K562 (cell line): ENCODE measurements at regions not wholly inside any gene's neighbourhood (a gene's known extent, or its start where the extent isn't known, plus 50 kb on each side); places are given as distances from the start of the nearest gene placed in this dataset.

Experiments used
- ATAC-seq: fragments of 200-7000 bp; cut with Tn5 transposase; 3 replicates; pipeline ENCODE4 v1.9.1; 2020; ENCODE audit warnings: moderate library complexity
- BruUV-seq: library from RNA; stranded (reverse); fragments of 400-500 nt; replicated peaks from 2 replicates; lab custom pipeline; 2021; lab: Mats Ljungman, UMichigan
- CTCF ChIA-PET: fragments of 300-600 bp; formaldehyde crosslinking; extraction: SDS; loops from one replicate; lab custom pipeline; 2021; ENCODE audit warnings: low intra/inter-chr PET ratio; lab: Yijun Ruan, JAX
- POLR2A ChIA-PET: fragments of 300-600, 350-650 bp; sonication (Branson Sonifier 250); formaldehyde crosslinking; extraction: SDS; loops from one replicate; lab custom pipeline; 2021; ENCODE audit warnings: antibody characterized with exemption, inconsistent platforms; lab: Yijun Ruan, JAX
- DNase-seq, 4 experiments: peaks; one replicate each; pipeline versions ENCODE4 v3.0.0 to v3.0.0-alpha.2; 2011 to 2018; ENCODE audit warnings: low spot score in 3 of 4, mixed read lengths in 3 of 4; ENCODE audit errors: extremely low read depth in 1 of 4
- FAIRE-seq: peaks from 2 replicates; lab custom pipeline; 2011; peaks lifted over from hg19 to GRCh38; lab: Jason Lieb, UNC
- H2AFZ ChIP-seq: 2 replicates; pipeline ENCODE4 v1.6.0; 2011; ENCODE audit warnings: low read depth, low read length, control low read depth, inconsistent platforms
- H3K27ac ChIP-seq: fragments of 200-600 bp; 3 replicates; pipeline ENCODE4 v1.8.0; 2011; ENCODE audit warnings: low read depth, mild to moderate bottlenecking, control low read depth, inconsistent platforms, low read length, moderate library complexity, mixed read lengths; ENCODE audit errors: extremely low read depth
- H3K27me3 ChIP-seq, 2 experiments: fragments of 300-600 bp in 1 of 2; 2 replicates in 1 of 2; 3 replicates in 1 of 2; pipeline versions ENCODE4 v1.6.0 to v1.8.0; 2011; ENCODE audit warnings: inconsistent platforms in 2 of 2, low read length in 2 of 2, mild to moderate bottlenecking in 1 of 2, mixed read lengths in 1 of 2, moderate library complexity in 1 of 2; ENCODE audit not compliant: control insufficient read depth in 2 of 2, insufficient read depth in 2 of 2
- H3K36me3 ChIP-seq: fragments of 300-600 bp; 3 replicates; pipeline ENCODE4 v1.8.0; 2011; ENCODE audit warnings: mild to moderate bottlenecking, low read length, inconsistent platforms; ENCODE audit not compliant: control insufficient read depth, insufficient read depth
- H3K4me1 ChIP-seq, 2 experiments: fragments of 200-600 bp in 1 of 2; replicated peaks in 1 of 2; 2 replicates in 1 of 2; 3 replicates in 1 of 2; pipeline versions ENCODE4 v1.5.1 to v1.8.0; 2011; ENCODE audit warnings: inconsistent platforms in 2 of 2, low read length in 2 of 2, mild to moderate bottlenecking in 1 of 2, mixed read lengths in 1 of 2, moderate library complexity in 1 of 2; ENCODE audit not compliant: control insufficient read depth in 2 of 2, insufficient read depth in 2 of 2
- H3K4me2 ChIP-seq: 2 replicates; pipeline ENCODE4 v1.6.1; 2011; ENCODE audit warnings: low read length, control low read depth, inconsistent platforms, mixed read lengths; ENCODE audit not compliant: insufficient read depth
- H3K4me3 ChIP-seq: fragments of 200-600 bp; sonication (generic), shearing (Covaris generic); 2 replicates; pipeline ENCODE4 v1.5.1; 2016; ENCODE audit warnings: control low read depth, inconsistent platforms
- H3K79me2 ChIP-seq: fragments of 200-600 bp; 3 replicates; pipeline ENCODE4 v1.8.0; 2011; ENCODE audit warnings: low read length, inconsistent platforms; ENCODE audit not compliant: control insufficient read depth, insufficient read depth
- H3K9ac ChIP-seq, 2 experiments: 2 replicates each; pipeline versions ENCODE4 v1.6.0 to v1.6.1; 2011; ENCODE audit warnings: low read depth in 2 of 2, low read length in 2 of 2, control low read depth in 1 of 2, inconsistent platforms in 1 of 2, mild to moderate bottlenecking in 1 of 2, mixed read lengths in 1 of 2; ENCODE audit not compliant: insufficient read depth in 1 of 2
- H3K9me1 ChIP-seq: one replicate; pipeline ENCODE4 v1.6.0; 2011; ENCODE audit warnings: inconsistent platforms, mild to moderate bottlenecking, low read length, moderate library complexity; ENCODE audit not compliant: control insufficient read depth, insufficient read depth
- H3K9me3 ChIP-seq: replicated peaks from 2 replicates; pipeline ENCODE4 v1.5.1; 2011; ENCODE audit warnings: low read depth, low read length, inconsistent platforms; ENCODE audit not compliant: control insufficient read depth, insufficient read depth
- H4K20me1 ChIP-seq: replicated peaks from 2 replicates; pipeline ENCODE4 v1.6.1; 2011; ENCODE audit warnings: low read length, inconsistent platforms, mixed read lengths; ENCODE audit not compliant: control insufficient read depth, insufficient read depth
- CBFA2T3 ChIP-seq: fragments of 450-650 bp; IDR thresholded peaks from 2 replicates; pipeline ENCODE4 v1.6.1; 2017
- DPF2 ChIP-seq: fragments of 450-650 bp; IDR thresholded peaks from 2 replicates; pipeline ENCODE4 v1.6.1; 2016
- ERF ChIP-seq: fragments of 450-650 bp; formaldehyde crosslinking; IDR thresholded peaks from 2 replicates; pipeline ENCODE4 v1.4.0; 2020; ENCODE audit warnings: mild to moderate bottlenecking, mixed read lengths
- FOS ChIP-seq: IDR thresholded peaks from 3 replicates; pipeline ENCODE4 v1.6.1; 2011; ENCODE audit not compliant: insufficient read length; ENCODE audit errors: extremely low read depth
- GABPB2 ChIP-seq: fragments of 250-450 bp; sonication (Bioruptor Pico); conservative IDR thresholded peaks from 2 replicates; pipeline ENCODE4 v1.5.1; 2021; ENCODE audit warnings: mild to moderate bottlenecking
- GTF2F1 ChIP-seq: IDR thresholded peaks from 2 replicates; pipeline ENCODE4 v1.6.1; 2011; ENCODE audit warnings: low read depth, low read length, improper control_type of control experiment
- HNRNPUL1 ChIP-seq: fragments of 200-400 bp; formaldehyde crosslinking; IDR thresholded peaks from 2 replicates; pipeline ENCODE4 v1.6.1; 2017; ENCODE audit warnings: low read length
- HOXB6 ChIP-seq: fragments of 250-450 bp; sonication (Bioruptor Pico); IDR thresholded peaks from 2 replicates; pipeline ENCODE4 v1.5.1; 2022; ENCODE audit warnings: mild to moderate bottlenecking, borderline replicate concordance
- KAT7 ChIP-seq: sonication (generic); formaldehyde crosslinking; IDR thresholded peaks from 2 replicates; pipeline ENCODE4 v1.8.0; 2022; ENCODE audit warnings: missing genetic modification reagents, mild to moderate bottlenecking, borderline replicate concordance
- NFIX ChIP-seq: fragments of 250-450 bp; sonication (Bioruptor Pico); IDR thresholded peaks from 2 replicates; pipeline ENCODE4 v1.4.0; 2020; ENCODE audit warnings: low read depth, mild to moderate bottlenecking, moderate library complexity
- PHTF2 ChIP-seq: fragments of 250-450 bp; sonication (Bioruptor Pico); IDR thresholded peaks from 2 replicates; pipeline ENCODE4 v1.5.0; 2021; ENCODE audit warnings: mild to moderate bottlenecking
- POLR2B ChIP-seq: fragments of 450-650 bp; IDR thresholded peaks from 2 replicates; pipeline ENCODE4 v1.6.1; 2018; ENCODE audit warnings: low read depth; ENCODE audit not compliant: partially characterized antibody
- POLR2H ChIP-seq: IDR thresholded peaks from 2 replicates; pipeline ENCODE4 v1.6.1; 2016; ENCODE audit warnings: missing genetic modification characterization, low read depth, mild to moderate bottlenecking, control low read depth, missing compliant biosample characterization, moderate library complexity
- PRMT5 ChIP-seq: sonication (generic); formaldehyde crosslinking; IDR thresholded peaks from 2 replicates; pipeline ENCODE4 v1.5.0; 2020; ENCODE audit warnings: missing genetic modification reagents
- RBM14 ChIP-seq: fragments of 200-400 bp; formaldehyde crosslinking; IDR thresholded peaks from 2 replicates; pipeline ENCODE4 v1.6.1; 2018; ENCODE audit warnings: low read depth, mild to moderate bottlenecking, low read length, moderate library complexity, borderline replicate concordance; ENCODE audit not compliant: insufficient read depth
- SAFB ChIP-seq: fragments of 200-400 bp; formaldehyde crosslinking; IDR thresholded peaks from 2 replicates; pipeline ENCODE4 v1.6.1; 2017; ENCODE audit warnings: low read depth, low read length, borderline replicate concordance
- SLC30A9 ChIP-seq: fragments of 250-450 bp; sonication (Bioruptor Pico); IDR thresholded peaks from 2 replicates; pipeline ENCODE4 v1.8.0; 2022; ENCODE audit warnings: mild to moderate bottlenecking, moderate library complexity
- STAG1 ChIP-seq: sonication (generic); formaldehyde crosslinking; IDR thresholded peaks from 2 replicates; pipeline ENCODE4 v1.5.0; 2020; ENCODE audit warnings: missing genetic modification reagents, borderline replicate concordance
- ZFP36 ChIP-seq: fragments of 150-350 bp; IDR thresholded peaks from 2 replicates; pipeline ENCODE4 v1.6.1; 2018; ENCODE audit warnings: low read length, low read depth; ENCODE audit not compliant: partially characterized antibody
- WGBS: fragments of 100-300 bp; shearing (Covaris generic); methylation state at CpG from one replicate; pipeline ENCODE4 v1.1.6; 2016; ENCODE audit warnings: low coverage, mixed read lengths; ENCODE audit not compliant: insufficient coverage; ENCODE audit errors: missing lambda C conversion rate; 5-methylcytosine and 5-hydroxymethylcytosine counted together
- in situ Hi-C: fragments of 300-500 bp; cut with MboI; formaldehyde crosslinking; loops from 4 replicates; pipeline ENCODE4 v1.15.0; 2018; ENCODE audit warnings: inconsistent platforms, mixed read lengths
- intact Hi-C: fragments of 100-400 bp; cut with micrococcal nuclease; formaldehyde crosslinking; loops from 2 replicates; pipeline ENCODE4 v1.14.2; 2022
- TF ChIP-seq, protein P1 (sequence below): fragments of 250-450 bp; sonication (Bioruptor Pico); IDR thresholded peaks from 2 replicates; pipeline ENCODE4 v1.8.0; 2021; ENCODE audit warnings: moderate library complexity, mild to moderate bottlenecking, inconsistent platforms
- TF ChIP-seq, protein P2 (sequence below): fragments of 250-450 bp; sonication (Bioruptor Pico); IDR thresholded peaks from 2 replicates; pipeline ENCODE4 v1.8.0; 2022; ENCODE audit warnings: moderate library complexity, mild to moderate bottlenecking, inconsistent platforms

- TF ChIP-seq POLR2H (tag) (no peak), CBFA2T3 (no peak), STAG1 (CRISPR knock-in tag) (no peak)
Measured at GRCh38 chrX:81542255-81542654, 340.4 kb downstream of the SH3BGRL start (continued).

GRCh38 chrX:81556880-81557279, 355.0 kb downstream of the SH3BGRL start:
- H3K9me1 ChIP-seq: no peaks in the 10 kb centered on the region
- H3K36me3 ChIP-seq: no peaks in the 10 kb centered on the region
- BruUV-seq: no TSS peak
- H3K79me2 ChIP-seq: no peaks in the 10 kb centered on the region
- no peak overlapping the region for H2AFZ ChIP-seq
- intact Hi-C loops: no loop called here
- H3K27ac ChIP-seq: no peak overlapping the region
- H3K9ac ChIP-seq: no peak overlapping the region
- H3K4me1 ChIP-seq: no peaks in the 10 kb centered on the region
- H4K20me1 ChIP-seq: no peaks in the 10 kb centered on the region
- no peak overlapping the region for H3K4me3 ChIP-seq
- CTCF ChIA-PET: no interaction called here
- FAIRE-seq: no peak
- no peaks in the 10 kb centered on the region; the same call in 1 of the 2 replicates for H3K9me3 ChIP-seq
- TF ChIP-seq, protein P1, sequence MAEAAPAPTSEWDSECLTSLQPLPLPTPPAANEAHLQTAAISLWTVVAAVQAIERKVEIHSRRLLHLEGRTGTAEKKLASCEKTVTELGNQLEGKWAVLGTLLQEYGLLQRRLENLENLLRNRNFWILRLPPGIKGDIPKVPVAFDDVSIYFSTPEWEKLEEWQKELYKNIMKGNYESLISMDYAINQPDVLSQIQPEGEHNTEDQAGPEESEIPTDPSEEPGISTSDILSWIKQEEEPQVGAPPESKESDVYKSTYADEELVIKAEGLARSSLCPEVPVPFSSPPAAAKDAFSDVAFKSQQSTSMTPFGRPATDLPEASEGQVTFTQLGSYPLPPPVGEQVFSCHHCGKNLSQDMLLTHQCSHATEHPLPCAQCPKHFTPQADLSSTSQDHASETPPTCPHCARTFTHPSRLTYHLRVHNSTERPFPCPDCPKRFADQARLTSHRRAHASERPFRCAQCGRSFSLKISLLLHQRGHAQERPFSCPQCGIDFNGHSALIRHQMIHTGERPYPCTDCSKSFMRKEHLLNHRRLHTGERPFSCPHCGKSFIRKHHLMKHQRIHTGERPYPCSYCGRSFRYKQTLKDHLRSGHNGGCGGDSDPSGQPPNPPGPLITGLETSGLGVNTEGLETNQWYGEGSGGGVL (CRISPR knock-in tag): no peak
- TF ChIP-seq FOS: no peak
- TF ChIP-seq, protein P2, sequence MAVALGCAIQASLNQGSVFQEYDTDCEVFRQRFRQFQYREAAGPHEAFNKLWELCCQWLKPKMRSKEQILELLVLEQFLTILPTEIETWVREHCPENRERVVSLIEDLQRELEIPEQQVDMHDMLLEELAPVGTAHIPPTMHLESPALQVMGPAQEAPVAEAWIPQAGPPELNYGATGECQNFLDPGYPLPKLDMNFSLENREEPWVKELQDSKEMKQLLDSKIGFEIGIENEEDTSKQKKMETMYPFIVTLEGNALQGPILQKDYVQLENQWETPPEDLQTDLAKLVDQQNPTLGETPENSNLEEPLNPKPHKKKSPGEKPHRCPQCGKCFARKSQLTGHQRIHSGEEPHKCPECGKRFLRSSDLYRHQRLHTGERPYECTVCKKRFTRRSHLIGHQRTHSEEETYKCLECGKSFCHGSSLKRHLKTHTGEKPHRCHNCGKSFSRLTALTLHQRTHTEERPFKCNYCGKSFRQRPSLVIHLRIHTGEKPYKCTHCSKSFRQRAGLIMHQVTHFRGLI (CRISPR knock-in tag): no peak
- TF ChIP-seq HNRNPUL1: no peak
- no peak for TF ChIP-seq KAT7 (CRISPR knock-in tag)
- no peak for TF ChIP-seq PHTF2 (CRISPR knock-in tag)
- no peak for TF ChIP-seq ZFP36
- TF ChIP-seq GTF2F1: no peak
- no peak for TF ChIP-seq GABPB2 (CRISPR knock-in tag)
- no peak for TF ChIP-seq ERF (CRISPR knock-in tag)
- TF ChIP-seq NFIX: no peak
- no peak for TF ChIP-seq SAFB
- TF ChIP-seq POLR2B: no peak
- TF ChIP-seq HOXB6 (CRISPR knock-in tag): no peak
- no peak for TF ChIP-seq DPF2
- TF ChIP-seq RBM14: no peak
- no peak for TF ChIP-seq SLC30A9
- no peak for TF ChIP-seq PRMT5 (CRISPR knock-in tag)
- TF ChIP-seq, all 486 proteins: peak for 0
- DNase-seq (no peak), ATAC-seq (no peak)
- WGBS: 0% methylated on average over 4 of the region's 4 CpGs
- no peak overlapping the region for H3K4me2 ChIP-seq
- no peaks in the 10 kb centered on the region for H3K27me3 ChIP-seq
- POLR2A ChIA-PET: no interaction called here
- in situ Hi-C loops: no loop called here
